Medulla oblongata (tissue), 1 donor: ENCODE measurements at regions not wholly inside any gene's neighbourhood (a gene's known extent, or its start where the extent isn't known, plus 50 kb on each side); places are given as distances from the start of the nearest gene placed in this dataset.

Source experiments
- DNase-seq: peaks from one replicate; pipeline ENCODE4 v3.0.0-alpha.2; 2015; ENCODE audit errors: extremely low spot score

DNA sequence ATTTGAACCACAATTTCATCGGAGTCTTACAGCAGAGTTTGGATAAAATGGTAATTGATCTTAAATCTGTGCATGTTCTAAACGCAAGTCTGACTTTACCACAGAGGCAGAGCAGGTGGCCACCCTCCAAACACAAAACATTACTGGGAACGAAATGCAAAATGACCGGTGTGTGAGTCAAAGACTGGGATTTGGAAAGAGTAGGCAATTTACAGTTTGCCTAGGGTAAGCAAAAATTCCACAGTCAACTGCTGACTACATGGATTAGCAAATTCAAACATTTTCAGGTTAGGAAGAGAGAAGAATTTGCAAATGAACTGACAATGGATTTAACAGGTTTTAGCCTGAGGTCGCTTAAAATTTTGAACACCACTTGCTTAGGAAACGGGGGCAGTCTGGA, 444.4 kb downstream of the HDGFL1 start:
- no peak for DNase-seq

DNA sequence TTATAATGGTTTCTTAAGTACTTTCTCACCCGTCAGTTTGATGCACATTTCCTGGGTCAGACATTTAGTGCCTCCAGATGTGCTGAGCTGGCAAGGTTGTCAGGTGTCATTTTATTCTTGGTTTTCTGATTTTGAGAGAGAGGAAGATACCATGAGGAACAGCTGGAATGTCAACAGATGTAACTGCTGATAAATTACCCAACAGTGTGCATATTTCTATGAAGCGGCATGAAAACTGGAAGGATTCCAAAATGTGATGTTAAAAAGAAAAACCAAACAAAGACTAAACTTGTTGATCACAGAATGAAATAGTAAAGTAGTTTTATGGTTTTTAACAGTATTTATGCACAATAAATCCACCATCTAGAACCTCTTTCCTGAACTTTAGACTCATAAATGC, 447.3 kb downstream of the HDGFL1 start:
- DNase-seq: no peak

DNA sequence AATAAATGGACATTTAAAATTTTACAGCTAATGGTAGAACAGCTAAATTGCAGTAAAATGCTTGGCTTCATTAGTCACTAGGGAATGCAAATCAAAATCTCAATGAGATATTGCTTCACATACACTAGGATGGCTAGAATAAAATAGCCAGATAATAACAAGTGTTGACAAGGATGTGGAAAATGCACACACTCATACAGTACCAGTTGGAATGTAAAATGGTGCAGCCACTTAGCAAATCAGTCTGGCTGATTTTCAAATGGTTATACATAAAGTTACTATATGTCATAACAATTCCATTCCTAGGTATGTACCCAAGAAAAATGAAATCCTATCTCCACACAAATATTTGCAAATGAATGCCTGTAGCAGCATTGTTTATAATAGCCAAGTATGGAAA, 452.1 kb downstream of the HDGFL1 start:
- no peak for DNase-seq

DNA sequence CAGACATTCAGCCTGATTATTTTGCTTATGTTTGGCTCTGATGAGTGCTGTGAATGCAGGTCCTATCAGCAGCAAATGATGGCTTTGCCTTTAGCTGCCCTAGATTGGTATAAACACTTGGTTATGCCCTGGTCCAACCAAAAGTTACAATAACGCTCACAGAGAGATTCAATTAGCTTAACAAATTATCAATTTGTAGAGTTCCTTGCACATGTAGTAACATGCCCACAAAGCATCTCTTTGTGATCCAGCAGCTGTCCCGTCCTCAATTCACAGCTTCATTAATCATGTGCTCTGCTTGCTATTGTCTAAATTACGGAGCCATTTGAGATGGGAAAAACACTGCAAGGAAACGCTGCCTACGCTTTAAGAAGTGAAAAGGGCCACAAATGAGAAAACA, 457.9 kb downstream of the HDGFL1 start:
- peak; percentile 92 for DNase-seq

DNA sequence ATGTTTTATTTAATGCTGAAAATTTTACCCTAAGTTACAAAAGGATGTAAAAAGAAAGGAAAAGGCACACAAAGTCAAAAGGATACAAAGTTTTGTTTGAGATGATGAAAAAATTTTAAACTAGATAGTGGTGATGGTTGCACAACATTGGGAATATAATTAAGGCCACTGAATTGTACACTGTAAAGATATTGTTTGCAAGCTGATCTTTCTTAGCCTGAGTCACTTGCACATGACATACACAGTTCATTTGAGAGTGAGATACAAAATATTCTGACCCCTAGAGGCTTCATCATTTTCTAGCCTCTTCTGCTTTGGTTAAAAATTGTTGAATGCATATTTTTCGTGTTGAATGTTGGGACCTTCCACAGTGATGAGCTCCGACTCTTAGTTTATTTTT, 462.6 kb downstream of the HDGFL1 start:
- DNase-seq: no peak

DNA sequence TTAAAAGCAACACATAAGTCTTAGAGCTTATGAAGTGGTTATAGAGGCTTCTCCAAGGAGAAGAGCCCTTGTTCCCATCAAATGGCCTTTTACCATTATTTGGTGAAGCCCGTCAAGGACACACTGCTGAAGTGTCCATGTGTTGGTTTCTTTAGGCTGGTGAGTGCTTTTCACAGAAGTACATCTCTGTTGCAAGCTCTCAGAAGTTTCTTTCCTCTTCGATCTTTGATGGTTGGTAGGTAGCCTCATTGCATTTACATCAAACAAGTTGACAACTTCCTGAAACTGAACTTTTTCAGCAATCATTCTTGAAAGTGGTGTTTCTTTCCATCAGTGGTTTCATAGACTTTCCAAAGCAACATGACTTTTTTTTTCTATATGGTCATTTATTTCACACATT, 465.6 kb downstream of the HDGFL1 start:
- no peak for DNase-seq

DNA sequence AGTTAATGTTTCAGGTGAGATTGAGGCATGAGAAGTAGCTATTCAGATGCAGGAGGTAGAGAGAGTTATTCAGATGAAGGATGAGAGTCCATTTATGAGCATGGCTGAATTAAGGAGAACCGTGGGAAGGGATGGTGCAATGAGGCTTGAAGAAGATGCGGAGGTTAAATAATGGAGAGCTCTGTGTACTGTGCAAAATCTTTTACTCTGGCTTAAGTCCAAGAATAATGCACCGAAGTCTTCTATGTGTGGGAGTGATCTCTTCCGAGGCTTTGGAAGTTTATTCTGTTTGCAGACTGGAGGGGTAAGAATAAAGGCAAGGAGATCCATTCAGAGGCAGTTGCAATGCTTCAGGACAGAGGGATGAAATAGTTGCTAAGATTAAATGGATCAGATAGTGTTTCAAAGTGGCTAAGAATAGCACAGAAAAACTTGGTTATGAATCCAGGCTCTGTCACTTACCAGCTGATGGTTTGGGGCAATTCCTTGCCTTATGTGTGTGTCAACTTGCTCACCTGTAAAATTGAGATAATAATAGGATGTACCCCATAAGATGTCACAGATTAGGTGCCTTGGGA, 467.1 kb downstream of the HDGFL1 start:
- no peak for DNase-seq

DNA sequence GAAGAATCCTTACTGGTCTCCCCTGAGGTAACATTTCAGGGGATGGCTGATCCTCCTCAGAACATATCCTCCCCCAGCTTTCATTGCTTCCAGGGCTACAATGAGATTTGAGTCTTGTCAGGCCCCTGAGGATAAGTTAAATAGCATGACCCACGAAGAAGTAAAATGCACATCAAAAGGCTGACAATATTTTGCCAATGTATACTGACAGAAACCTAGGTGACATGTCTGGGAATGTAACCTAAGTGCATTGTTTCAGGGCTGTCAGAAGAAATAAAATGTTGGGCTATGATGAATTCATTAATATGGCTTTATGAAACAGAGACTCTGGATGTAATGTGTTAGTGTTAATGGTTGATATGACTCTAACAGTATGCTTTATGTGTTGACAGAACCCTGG, 471.5 kb downstream of the HDGFL1 start:
- DNase-seq: no peak

DNA sequence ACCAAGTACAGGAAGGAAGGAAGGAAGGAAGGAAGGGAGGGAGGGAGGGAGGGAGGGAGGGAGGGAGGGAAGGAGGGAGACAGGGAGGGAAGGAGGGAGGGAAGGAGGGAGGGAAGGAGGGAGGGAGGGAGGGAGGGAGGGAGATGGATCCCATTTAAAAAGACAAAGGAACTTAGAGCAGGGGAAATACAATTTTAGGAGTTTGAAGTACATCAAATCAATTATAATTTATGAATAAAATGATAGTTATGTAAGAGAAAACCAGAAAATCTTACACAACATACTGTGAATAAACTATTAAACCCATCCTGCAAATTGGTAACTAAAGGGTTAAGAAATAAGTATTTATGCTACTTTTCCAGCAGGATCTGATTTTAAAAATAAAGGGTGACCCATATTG, 475.9 kb downstream of the HDGFL1 start:
- no peak for DNase-seq

DNA sequence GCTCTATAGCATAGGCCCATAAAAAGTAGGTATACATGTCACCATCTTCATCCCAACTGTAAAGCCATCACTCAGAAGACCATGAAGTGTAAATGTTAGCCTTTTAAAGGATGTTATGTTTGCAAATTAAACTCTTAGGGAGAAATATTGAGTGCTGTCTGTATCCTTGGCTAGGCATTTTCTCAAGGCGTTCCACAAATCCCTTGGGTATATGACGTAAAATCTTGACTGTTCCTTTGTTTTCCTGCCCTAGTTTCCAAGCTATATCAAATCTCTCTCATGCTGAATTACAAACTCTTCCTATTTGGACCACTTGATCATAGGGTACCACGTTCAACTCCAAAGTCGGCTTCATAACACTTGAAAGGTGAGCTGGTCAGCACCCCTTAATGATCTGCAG, 486.2 kb downstream of the HDGFL1 start:
- DNase-seq: no peak

DNA sequence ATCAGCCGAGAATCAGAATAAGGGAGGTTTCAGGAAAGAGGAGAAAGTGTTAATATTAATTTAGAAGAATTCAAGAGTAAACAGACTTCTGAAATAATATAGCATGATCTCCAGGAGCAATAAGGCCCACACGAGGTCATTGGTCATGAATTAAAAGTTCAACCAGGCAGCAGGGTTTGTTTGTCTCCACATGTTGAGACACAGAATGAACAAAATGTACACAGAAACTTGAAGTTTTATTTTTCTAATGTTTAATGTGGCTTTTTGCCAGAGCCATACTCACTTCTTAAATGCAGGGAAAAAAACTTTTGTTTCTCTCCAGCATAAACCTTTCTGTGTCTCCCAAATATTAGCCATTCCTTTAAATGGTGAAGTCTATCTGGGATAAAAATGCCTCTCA, 504.5 kb downstream of the HDGFL1 start:
- DNase-seq: no peak

DNA sequence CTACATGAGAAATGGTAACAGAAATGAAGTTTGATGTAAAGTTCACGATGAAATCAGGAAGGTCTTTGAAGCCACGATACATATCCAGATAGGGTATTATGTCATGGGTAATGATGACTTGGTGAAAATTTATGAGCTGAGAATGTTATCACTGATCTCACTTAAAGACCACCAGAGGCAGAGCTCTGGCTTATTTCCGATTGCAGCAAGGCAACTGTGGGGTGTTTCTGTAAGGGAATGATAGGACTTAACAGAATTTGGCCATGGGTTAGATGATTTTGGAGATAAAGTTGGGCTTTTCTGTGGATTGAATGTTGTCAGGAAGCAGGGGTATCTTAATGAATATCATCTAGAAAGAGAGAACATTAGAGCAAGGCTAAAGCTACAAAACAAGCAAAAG, 508.4 kb downstream of the HDGFL1 start:
- no peak for DNase-seq

DNA sequence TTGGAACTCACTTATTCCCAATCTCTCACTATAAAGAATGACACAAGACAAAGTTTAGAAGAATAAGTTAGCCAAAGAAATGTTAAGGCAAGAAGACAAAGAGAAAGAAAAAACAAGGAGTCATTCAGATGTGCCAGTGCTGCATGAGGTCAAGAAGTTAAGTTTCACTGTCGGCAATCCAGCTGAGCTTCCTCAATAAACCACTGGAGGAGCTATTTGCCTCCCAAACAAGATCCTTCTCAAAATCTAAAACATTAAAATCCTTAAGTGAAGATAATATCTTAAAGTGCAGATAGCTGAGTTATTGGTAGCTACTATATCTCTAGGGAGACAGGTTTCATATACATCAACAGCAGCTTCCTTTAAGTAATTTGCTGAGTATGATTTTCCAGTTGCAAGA, 512.3 kb downstream of the HDGFL1 start:
- DNase-seq: no peak

DNA sequence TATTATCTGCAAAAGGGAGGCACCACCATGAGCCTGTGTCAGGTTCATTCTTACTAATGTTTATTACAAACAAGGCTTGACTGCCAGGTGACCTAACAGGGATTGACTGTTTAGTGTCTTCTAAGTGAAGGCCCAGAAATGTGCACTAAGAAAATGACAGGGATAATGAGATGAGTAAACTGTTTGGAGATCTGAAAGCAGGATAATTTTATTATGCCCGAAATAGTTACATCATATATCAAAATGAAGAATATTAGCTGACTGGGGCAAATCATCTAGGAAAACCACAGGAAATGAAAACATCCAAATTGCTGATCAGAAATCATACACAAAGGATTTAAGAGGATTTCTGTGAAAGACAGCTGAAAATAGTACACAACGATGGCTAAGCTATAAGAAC, 516.7 kb downstream of the HDGFL1 start:
- DNase-seq: no peak

DNA sequence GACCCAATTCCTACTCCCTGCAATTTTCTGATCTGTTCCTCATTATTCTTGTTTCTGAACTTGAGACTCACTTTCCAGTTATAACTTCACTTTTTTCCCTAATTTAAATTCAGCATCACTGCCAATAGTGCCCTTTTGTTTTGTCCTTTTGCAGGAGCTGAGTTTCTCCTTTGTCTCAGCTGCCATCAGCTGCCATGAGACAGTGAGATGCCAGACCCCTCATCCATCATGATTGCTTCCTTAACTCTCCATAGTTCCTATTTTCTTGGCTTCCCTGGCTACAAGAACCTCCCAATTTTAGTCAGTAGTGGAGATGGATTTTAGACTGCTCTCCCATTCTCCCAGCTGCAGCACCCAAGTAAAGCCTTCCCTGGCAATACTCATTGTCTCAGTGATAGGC, 518.1 kb downstream of the HDGFL1 start:
- peak; percentile 27 for DNase-seq

DNA sequence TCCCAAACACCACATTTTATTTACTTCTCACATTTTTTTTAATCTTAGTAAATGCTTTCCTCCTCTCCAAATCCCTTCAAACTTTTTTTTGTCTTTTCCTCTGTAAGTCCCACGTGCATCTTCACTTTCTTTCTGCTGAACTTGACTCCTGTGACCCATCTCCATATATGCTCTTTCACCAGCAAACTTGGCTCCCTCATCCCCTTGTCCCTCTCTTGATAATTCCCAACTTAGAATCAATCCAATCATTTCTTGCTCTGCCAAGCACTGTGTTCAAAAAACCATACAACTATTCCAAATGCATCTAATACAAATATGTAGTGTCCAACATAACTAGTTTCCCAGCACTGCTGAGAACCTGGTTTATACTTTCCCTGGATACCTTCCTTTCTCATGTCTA, 519.4 kb downstream of the HDGFL1 start:
- no peak for DNase-seq

DNA sequence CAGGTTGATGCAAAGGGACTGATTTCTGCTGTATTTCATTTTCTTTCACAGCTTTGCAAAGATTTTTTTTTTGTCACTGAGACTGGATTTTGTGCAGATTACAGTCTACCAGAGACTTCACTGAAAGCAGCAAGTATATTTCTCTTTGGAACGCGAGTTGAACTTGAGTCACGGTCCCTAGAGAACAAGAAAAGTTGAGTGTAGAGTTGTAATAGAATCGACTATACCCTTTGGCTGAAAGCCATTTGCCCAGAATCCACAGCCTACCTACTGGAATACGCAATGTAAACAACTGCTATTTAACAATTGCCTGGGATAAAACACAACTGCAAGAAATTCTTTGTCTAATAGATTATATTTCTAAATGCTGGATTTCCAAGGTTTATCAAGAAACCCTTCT, 520.6 kb downstream of the HDGFL1 start:
- DNase-seq: no peak

DNA sequence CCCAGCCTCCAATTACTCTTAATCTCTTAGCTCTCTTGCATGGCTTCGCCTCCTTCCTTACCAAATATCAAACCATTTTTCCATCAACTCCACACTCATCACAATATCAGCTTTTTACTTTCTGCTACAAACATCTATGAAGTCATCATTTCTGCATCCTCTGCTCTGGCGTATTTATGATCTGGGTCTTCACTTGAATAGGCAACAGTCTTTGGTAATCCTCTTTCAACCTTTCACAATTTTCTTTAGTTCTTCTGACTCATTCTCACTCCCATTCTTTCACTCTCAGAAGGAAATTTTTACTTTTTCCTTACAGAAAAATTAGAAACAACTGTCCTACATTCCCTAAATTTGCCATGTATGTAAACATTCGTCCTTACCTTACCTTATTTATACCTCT, 522.4 kb downstream of the HDGFL1 start:
- DNase-seq: no peak

DNA sequence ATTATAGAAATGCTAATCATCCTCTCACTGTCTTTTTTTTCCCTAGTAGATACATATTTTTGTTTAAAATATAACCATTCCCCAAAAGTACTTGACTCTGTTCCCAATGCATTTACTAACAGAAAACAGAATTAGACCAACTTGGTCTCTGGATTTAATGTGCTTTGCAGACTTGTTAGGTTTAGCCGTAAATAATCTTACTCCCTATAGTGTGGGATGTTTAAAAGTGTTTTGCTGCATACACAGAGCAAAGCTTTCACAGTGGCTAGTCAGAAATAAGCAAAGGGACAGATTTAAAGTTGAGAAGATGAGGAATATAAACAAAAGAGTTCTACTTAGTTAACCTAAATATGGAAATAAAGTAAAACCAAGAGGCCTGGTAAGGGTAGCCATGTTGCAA, 527.5 kb downstream of the HDGFL1 start:
- no peak for DNase-seq

DNA sequence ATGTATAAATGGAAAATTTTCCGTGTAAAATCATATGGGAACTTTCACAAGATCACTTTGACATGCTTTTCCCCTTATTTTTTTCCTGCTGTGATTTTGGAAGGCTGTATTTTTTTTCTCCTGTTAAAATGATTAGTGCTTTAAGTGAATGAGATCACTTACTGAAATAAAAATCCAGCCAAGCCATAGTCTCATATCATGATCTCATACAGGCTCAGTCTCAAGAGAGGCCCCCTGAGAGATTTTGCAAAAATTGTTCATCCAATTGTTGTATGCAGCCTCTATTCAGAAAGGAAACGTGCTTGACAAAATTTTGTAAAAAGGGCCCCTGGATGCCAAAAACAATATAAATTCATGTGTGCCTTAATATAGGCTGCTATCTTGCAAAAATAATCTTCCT, 528.2 kb downstream of the HDGFL1 start:
- no peak for DNase-seq

DNA sequence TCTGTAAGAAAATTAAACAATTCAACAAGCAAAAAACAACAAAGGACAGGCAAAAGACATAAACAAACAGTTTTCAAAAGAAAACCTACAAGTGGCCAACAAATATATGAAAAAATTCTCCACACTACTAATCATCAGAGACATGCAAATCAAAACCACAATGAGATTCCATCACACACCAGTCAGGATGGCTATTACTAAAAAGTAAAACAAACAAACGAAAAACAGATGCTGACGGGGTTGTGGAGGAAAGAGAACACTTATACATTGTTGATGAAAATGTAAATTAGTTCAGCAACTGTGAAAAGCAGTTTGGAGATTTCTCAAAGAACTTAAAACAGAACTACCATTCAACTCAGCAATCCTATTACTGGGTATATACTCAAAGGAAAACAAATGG, 537.6 kb downstream of the HDGFL1 start:
- no peak for DNase-seq

DNA sequence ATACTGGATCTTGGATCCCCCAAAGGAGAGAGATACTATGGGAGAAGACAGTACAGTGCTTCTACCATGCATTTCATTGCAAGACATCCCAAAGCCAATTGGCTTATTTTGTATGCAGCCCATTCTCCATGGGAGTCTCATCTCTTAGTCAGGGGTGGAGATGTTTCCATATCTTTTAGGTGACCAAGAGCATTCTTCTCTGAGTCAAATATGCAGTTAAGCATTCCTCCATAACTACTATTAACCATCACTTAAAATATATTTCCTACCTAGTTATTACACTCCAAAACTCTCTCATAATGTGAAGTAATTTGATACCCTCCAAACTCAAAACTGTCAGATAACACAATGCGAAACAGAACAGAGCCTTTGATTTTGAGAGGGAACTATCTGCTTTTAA, 542.6 kb downstream of the HDGFL1 start:
- no peak for DNase-seq

DNA sequence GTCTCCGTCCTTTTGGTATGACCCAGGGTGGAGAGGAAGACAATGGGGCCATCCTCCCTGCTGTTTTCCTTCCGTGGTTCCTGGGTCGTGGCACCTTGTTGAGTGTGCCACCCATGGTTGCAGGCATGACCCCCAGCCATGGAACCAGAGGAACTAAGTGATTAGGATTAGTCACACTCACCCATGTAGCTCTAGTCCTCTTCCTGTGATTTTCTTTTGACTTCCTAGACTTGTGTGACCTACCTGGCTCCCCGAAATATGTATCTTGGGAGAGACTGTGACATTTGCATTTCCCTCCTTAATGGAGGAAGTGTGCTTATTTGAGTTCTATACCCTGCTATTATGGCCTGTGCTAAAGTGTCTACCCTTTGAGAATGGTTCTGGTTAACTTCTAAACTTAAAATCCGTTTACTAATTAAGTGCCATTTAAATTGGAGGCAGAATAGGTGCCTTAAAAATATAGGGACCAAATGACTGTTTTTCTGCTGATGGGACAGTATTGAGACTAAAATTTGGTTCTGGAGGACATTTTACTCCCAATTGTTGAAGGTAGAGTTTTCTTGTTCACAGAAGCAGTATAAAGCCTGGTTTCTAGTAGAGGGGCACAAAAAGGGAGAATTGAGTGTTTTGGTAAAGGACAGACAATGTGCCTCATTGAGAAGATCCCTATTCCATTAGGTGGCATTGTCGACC, 545.6 kb downstream of the HDGFL1 start:
- DNase-seq: no peak

DNA sequence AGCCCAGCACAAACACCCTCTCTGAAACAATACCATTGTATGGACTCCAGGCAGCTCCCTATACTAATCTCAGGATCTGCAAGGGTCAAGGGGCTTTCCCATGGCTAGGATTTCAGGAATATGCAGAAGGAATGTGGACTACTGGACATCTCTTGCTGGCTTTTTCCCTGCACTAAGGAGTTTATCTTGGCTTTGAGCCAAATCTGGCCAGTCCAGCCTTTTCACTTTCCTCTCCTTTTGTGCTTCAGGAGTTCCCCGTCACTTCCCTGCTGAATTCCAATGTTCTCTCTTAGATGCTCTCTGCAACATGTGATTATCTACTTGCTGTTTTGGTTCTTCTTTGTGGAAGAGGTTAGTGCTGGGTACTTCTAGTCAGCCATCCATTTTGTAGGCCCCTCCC, 568.2 kb downstream of the HDGFL1 start:
- DNase-seq: no peak
